WTC11 (cell line): ENCODE measurements at regions not wholly inside any gene's neighbourhood (a gene's known extent, or its start where the extent isn't known, plus 50 kb on each side); places are given as distances from the start of the nearest gene placed in this dataset.

ENCODE experiments used
- ATF2 ChIP-seq: sonication (generic); formaldehyde crosslinking; IDR thresholded peaks from 2 replicates; pipeline ENCODE4 v1.8.1; 2022; ENCODE audit warnings: low read depth, missing genetic modification reagents, borderline replicate concordance
- CBFB ChIP-seq: sonication (generic); formaldehyde crosslinking; IDR thresholded peaks from 2 replicates; pipeline ENCODE4 v1.8.1; 2022; ENCODE audit warnings: mild to moderate bottlenecking, low read depth, missing genetic modification reagents
- CTCF ChIP-seq: fragments of 200-600 bp; IDR thresholded peaks from 2 replicates; pipeline ENCODE4 v1.8.0; 2022; ENCODE audit warnings: antibody characterized with exemption
- KAT7 ChIP-seq: sonication (generic); formaldehyde crosslinking; IDR thresholded peaks from 2 replicates; pipeline ENCODE4 v1.8.1; 2023; ENCODE audit warnings: missing genetic modification reagents, mild to moderate bottlenecking, borderline replicate concordance
- MAX ChIP-seq: sonication (generic); formaldehyde crosslinking; IDR thresholded peaks from 2 replicates; pipeline ENCODE4 v1.8.0; 2022; ENCODE audit warnings: mild to moderate bottlenecking, missing genetic modification reagents
- MYBL2 ChIP-seq: sonication (generic); formaldehyde crosslinking; IDR thresholded peaks from 2 replicates; pipeline ENCODE4 v1.8.1; 2023; ENCODE audit warnings: mild to moderate bottlenecking, moderate library complexity, missing genetic modification reagents
- USF1 ChIP-seq: sonication (generic); formaldehyde crosslinking; IDR thresholded peaks from 2 replicates; pipeline ENCODE4 v1.8.0; 2022; ENCODE audit warnings: mild to moderate bottlenecking, missing genetic modification reagents
- ZNF138 ChIP-seq: sonication (generic); formaldehyde crosslinking; conservative IDR thresholded peaks from 2 replicates; pipeline ENCODE4 v1.8.1; 2022; ENCODE audit warnings: mild to moderate bottlenecking, moderate library complexity, missing genetic modification reagents
- ZNF671 ChIP-seq: fragments of 250-450 bp; sonication (Bioruptor Pico); IDR thresholded peaks from 2 replicates; pipeline ENCODE4 v1.8.0; 2021; ENCODE audit warnings: mild to moderate bottlenecking

- TF ChIP-seq CTCF (no peak), MYBL2 (CRISPR knock-in tag) (no peak), MAX (no peak), ZNF671 (CRISPR knock-in tag) (no peak), ZNF138 (CRISPR knock-in tag) (no peak), CBFB (CRISPR knock-in tag) (no peak), ATF2 (CRISPR knock-in tag) (no peak), USF1 (no peak), KAT7 (CRISPR knock-in tag) (no peak)
Observed at GRCh38 chr5:30050056-30050815, 1143.2 kb upstream of the CDH6 start.
